Naive B cell (primary cell): ENCODE measurements at regions not wholly inside any gene's neighbourhood (a gene's known extent, or its start where the extent isn't known, plus 50 kb on each side); places are given as distances from the start of the nearest gene placed in this dataset.

Experiments used
- ATAC-seq, 2 donors: fragments of 150-1000 bp; cut with Tn5 transposase; 2 replicates each; pipeline ENCODE4 v1.10.0; 2021; ENCODE audit warnings: low read depth in 2 of 2, mild to moderate bottlenecking in 2 of 2, moderate library complexity in 2 of 2
- DNase-seq: peaks from one replicate; pipeline ENCODE4 v3.0.0; 2022
- H3K27ac Mint-ChIP-seq, 6 donors: one replicate each; pipeline ENCODE4 v1.8.0; 2020 to 2022; ENCODE audit warnings: mild to moderate bottlenecking in 6 of 6, mixed read lengths in 6 of 6, moderate library complexity in 5 of 6, inconsistent platforms in 2 of 6
- H3K27me3 Mint-ChIP-seq, 3 donors: one replicate each; pipeline ENCODE4 v1.8.0; 2021 to 2022; ENCODE audit warnings: mixed read lengths in 3 of 3, mild to moderate bottlenecking in 1 of 3
- H3K36me3 Mint-ChIP-seq, 2 donors: one replicate each; pipeline ENCODE4 v1.8.0; 2020 to 2022; ENCODE audit warnings: mixed read lengths in 2 of 2, inconsistent platforms in 1 of 2, mild to moderate bottlenecking in 1 of 2
- H3K4me1 Mint-ChIP-seq, 3 donors: one replicate each; pipeline ENCODE4 v1.8.0; 2020 to 2022; ENCODE audit warnings: mixed read lengths in 3 of 3, inconsistent platforms in 1 of 3, mild to moderate bottlenecking in 1 of 3, moderate library complexity in 1 of 3
- H3K4me3 Mint-ChIP-seq, 8 donors: one replicate each; pipeline ENCODE4 v1.8.0; 2020 to 2022; ENCODE audit warnings: mild to moderate bottlenecking in 8 of 8, mixed read lengths in 8 of 8, moderate library complexity in 8 of 8, inconsistent platforms in 2 of 8
- H3K9me3 Mint-ChIP-seq, 7 donors: one replicate each; pipeline ENCODE4 v1.8.0; 2020 to 2022; ENCODE audit warnings: mixed read lengths in 7 of 7, mild to moderate bottlenecking in 5 of 7, inconsistent platforms in 2 of 7, moderate library complexity in 1 of 7

DNA sequence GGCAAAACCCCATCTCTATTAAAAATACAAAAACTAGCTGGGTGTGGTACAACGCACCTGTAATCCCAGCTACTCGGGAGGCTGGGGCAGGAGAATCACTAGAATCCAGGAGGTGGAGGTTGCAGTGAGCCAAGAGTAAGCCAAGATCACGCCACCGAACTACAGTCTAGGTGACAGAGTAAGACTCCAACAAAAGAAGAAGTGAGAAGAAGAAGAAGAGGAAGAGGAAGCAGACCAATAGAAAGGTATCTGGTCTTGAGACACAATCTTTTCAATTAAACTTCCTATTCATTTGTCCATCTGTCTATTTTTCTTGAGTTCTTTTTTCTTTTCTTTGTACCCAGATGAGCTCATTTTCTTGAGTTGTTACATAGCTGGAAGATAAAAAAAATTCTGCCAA is 55.7 kb upstream of the ACADM start:
- peaks cover 0 to 22% (median 6%) of the 10 kb centered on the region in 7 donors for H3K9me3 Mint-ChIP-seq
- H3K4me1 Mint-ChIP-seq = peaks cover 6 to 9% (median 8%) of the 10 kb centered on the region in 3 donors
- DNase-seq (no peak), ATAC-seq (peak; percentile 43 to 44)
- no peak overlapping the region for H3K27ac Mint-ChIP-seq
- no peaks in the 10 kb centered on the region for H3K36me3 Mint-ChIP-seq
- H3K27me3 Mint-ChIP-seq = peaks cover 2 to 7% (median 4%) of the 10 kb centered on the region in 3 donors
- no peak overlapping the region for H3K4me3 Mint-ChIP-seq

DNA sequence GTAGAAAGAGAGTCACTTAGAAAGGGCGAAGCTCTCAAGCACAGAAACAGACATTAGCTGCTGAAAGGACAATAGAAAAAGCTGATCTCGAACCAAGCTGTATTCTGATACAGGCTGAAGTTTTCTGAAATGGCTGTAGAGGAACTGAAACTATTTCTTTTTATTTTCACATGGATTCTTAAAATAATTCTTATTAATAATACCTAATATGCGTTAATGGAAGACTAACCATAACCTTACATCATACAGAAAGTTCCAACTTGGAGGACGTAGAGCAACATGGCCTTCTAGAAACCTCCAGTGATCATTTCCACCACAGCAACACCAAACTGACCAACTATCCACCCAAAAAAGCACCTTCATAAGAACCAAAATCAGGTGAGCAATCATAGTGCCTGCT is 52.8 kb upstream of the ACADM start:
- H3K36me3 Mint-ChIP-seq = no peaks in the 10 kb centered on the region
- ATAC-seq (no peak), DNase-seq (no peak)
- H3K27ac Mint-ChIP-seq = no peak overlapping the region
- peaks cover 14 to 27% (median 16%) of the 10 kb centered on the region in 3 donors for H3K27me3 Mint-ChIP-seq
- peaks cover 6 to 9% (median 8%) of the 10 kb centered on the region in 3 donors for H3K4me1 Mint-ChIP-seq
- H3K9me3 Mint-ChIP-seq = peaks cover 0 to 6% (median 3%) of the 10 kb centered on the region in 7 donors
- no peak overlapping the region for H3K4me3 Mint-ChIP-seq

- H3K27ac Mint-ChIP-seq = no peak overlapping the region
- H3K9me3 Mint-ChIP-seq = peaks cover 0 to 3% (median 2%) of the 10 kb centered on the region in 7 donors
- no peak for ATAC-seq
- H3K4me3 Mint-ChIP-seq = no peak overlapping the region
- H3K36me3 Mint-ChIP-seq = no peaks in the 10 kb centered on the region
- H3K27me3 Mint-ChIP-seq = peaks cover 16 to 31% (median 18%) of the 10 kb centered on the region in 3 donors
- peaks cover 6 to 9% (median 8%) of the 10 kb centered on the region in 3 donors for H3K4me1 Mint-ChIP-seq
- no peak for DNase-seq
Measured at GRCh38 chr1:75672108-75672507, 52.4 kb upstream of the ACADM start.

DNA sequence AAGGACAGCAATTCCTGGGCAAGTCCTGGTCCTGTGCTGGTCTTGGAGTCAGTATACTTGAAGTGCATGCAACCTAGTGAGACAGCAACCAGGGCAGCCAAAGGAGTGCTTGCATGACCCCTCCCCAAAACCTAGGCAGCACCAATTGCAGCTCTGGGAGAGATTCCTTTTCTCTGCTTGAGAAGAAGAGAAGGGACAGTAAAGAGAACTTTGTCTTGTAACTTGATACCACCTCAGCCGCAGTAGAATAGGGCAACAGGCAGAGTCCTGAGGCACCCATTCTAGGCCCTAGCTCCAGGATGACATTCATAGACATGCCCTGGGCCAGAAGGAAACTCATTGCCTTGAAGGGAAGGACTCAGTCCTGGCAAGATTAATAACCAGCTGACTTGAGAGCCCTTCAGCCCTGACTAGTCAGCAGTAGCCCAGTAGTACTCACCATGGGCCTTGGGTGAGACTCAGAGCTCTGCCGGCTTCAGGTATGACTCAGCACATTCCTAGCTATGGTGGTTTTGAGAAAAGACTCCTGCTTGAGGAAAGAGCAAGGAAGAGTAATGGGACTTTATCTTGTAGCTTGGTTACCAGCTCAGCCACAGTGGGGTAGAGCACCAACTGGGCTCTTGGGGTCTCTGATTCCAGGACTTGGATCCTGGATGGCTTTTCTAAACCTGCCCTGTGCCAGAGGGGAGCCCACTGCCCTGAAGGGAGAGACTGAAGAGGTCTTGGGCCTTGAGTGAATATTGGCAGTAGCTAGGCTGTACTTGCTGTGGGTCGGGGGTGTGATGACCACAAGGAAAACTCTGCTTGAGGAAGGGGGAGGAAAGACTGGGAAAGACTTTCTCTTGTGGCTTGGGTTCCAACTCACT is 51.7 kb upstream of the ACADM start:
- no peak overlapping the region for H3K4me3 Mint-ChIP-seq
- H3K9me3 Mint-ChIP-seq = peaks cover 0 to 3% (median 2%) of the 10 kb centered on the region in 7 donors
- H3K27ac Mint-ChIP-seq = no peak overlapping the region
- peaks cover 16 to 38% (median 23%) of the 10 kb centered on the region in 3 donors for H3K27me3 Mint-ChIP-seq
- DNase-seq (no peak), ATAC-seq (no peak)
- H3K4me1 Mint-ChIP-seq = peaks cover 6 to 9% (median 8%) of the 10 kb centered on the region in 3 donors
- H3K36me3 Mint-ChIP-seq = no peaks in the 10 kb centered on the region

GRCh38 chr1:75673399-75673798 is 51.1 kb upstream of the ACADM start:
- H3K36me3 Mint-ChIP-seq = no peaks in the 10 kb centered on the region
- H3K9me3 Mint-ChIP-seq = peaks cover 0 to 3% (median 2%) of the 10 kb centered on the region in 7 donors
- peaks cover 16 to 38% (median 23%) of the 10 kb centered on the region in 3 donors for H3K27me3 Mint-ChIP-seq
- peaks cover 6 to 9% (median 8%) of the 10 kb centered on the region in 3 donors for H3K4me1 Mint-ChIP-seq
- no peak for ATAC-seq
- H3K27ac Mint-ChIP-seq = no peak overlapping the region
- no peak for DNase-seq
- no peak overlapping the region for H3K4me3 Mint-ChIP-seq

DNA sequence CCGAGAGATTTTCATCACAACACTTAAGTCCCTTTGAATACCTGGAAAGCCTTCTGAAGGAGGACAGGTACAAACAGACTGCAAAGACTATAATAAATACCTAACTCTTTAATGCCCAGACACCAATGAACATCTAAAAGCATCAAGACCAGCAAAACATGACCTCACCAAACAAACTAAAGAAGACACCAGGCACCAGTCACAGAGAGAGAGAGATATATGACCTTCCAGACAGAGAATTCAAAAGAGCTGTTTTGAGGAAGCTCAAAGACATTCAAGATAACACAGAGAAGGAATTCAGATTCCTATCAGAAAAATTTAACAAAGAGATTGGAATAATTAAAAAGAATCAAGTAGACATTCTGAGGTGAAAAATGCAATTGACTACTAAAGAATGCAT is 50.6 kb upstream of the ACADM start:
- Mint-ChIP-seq H3K9me3 (peaks cover 2 to 3% (median 3%) of the 10 kb centered on the region in 7 donors), H3K4me3 (no peak overlapping the region), H3K27ac (no peak overlapping the region), H3K27me3 (peaks cover 18 to 38% (median 23%) of the 10 kb centered on the region in 3 donors), H3K36me3 (peaks cover 0 to 5% of the 10 kb centered on the region in 2 donors), H3K4me1 (peaks cover 3 to 5% (median 4%) of the 10 kb centered on the region in 3 donors)
- DNase-seq = no peak
- ATAC-seq = no peak
